Stimulated activated CD4-positive, alpha-beta T cell treated with anti-CD3 and anti-CD28 coated beads, Interleukin-2, amount 100 ng/mL, for 24 hours (primary cell): ENCODE measurements at regions not wholly inside any gene's neighbourhood (a gene's known extent, or its start where the extent isn't known, plus 50 kb on each side); places are given as distances from the start of the nearest gene placed in this dataset.

Source experiments
- DNase-seq, 2 donors: peaks; one replicate each; pipeline ENCODE4 v3.0.0-alpha.2; 2020

GRCh38 chr5:115072266-115073064, 97.2 kb downstream of the TRIM36 start:
- DNase-seq, result no peak

- DNase-seq, result no peak
These were observed 99.0 kb downstream of the TRIM36 start for GRCh38 chr5:115070737-115071136.

- peak in 1 of 2 donors; percentile 5 for DNase-seq
These were observed 100.4 kb downstream of the TRIM36 start for GRCh38 chr5:115069087-115069968.

- DNase-seq, result peak in 1 of 2 donors; percentile 11
These were observed 101.2 kb downstream of the TRIM36 start for GRCh38 chr5:115068239-115069086.

- DNase-seq, result no peak
These were observed 105.3 kb downstream of the TRIM36 start for GRCh38 chr5:115064380-115064779.

DNA sequence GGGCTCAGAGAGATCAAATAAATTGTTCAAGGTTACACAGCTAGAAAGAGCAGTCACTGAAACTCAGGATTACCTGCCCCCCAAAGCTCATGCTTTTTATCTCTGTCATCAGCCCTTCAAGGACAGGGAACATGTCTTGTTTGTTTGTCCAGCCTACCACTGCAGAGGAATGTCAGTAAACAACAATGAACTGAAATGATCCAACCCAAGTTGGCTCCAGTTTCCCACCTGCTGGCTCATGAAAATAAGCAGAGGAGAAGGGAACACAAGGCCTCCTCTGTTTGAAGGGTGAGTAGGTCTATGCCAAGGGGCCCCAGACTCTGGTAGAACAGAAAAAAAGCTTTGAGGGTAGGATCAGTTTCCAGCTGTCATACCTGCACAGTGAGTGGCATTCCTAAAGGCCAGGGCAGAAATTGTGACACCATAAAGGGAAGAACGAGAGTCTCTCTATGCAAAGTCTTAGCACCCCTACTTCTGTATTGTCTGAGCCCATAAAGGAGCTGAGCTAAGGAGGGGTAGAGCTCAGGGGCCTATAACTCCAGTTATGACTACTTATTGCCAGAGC, 115.2 kb downstream of the TRIM36 start:
- no peak for DNase-seq

GRCh38 chr5:115052948-115053347, 116.8 kb downstream of the TRIM36 start:
- DNase-seq, result no peak

- no peak for DNase-seq
These were observed 118.8 kb downstream of the TRIM36 start for GRCh38 chr5:115050866-115051265.

GRCh38 chr5:115033861-115034260, 135.8 kb downstream of the TRIM36 start:
- no peak for DNase-seq

- no peak for DNase-seq
These were observed 141.2 kb downstream of the TRIM36 start for GRCh38 chr5:115028557-115028956.

DNA sequence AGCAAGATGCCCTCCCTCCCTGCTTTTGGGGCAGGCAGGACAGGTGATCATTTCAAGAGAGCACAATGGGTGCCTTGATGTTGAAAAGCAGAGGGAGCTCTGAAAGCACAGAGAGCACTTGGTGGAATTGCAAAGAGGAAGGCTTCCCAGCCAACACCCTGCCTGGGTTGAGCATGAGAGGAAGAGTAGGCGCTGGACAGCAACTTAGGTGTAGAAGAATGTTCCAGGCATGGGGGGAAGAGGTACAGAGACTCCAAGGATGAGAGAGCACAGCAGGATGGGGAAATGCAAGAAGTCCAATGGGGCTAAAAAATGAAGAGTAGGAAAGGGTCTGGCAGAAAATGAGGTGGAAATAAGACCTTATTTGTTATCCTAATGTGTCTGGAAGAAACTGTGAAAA, 144.8 kb downstream of the TRIM36 start:
- no peak for DNase-seq

- DNase-seq, result no peak
These were observed 147.4 kb downstream of the TRIM36 start for GRCh38 chr5:115022303-115022702.

DNA sequence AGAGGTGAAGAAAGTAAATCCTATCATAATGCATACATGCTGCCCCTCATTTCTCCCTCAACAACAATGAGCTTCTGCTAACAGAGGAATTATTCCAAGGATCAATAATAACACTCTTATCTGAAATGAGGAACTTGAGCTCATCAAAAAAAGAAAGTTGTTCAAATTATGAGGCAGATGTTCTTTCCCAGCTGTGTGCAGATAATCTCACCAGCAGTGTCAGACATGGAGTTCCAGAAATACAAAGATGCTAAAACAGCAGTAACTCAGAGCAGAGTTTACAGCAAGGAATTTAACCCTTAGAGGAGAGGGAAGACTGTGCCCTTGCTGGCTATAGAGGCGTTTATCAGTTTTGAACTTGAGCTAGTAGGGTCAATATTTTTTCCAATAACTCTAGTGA, 153.1 kb downstream of the TRIM36 start:
- no peak for DNase-seq

GRCh38 chr5:114999176-114999575, 170.5 kb downstream of the TRIM36 start:
- no peak for DNase-seq

DNA sequence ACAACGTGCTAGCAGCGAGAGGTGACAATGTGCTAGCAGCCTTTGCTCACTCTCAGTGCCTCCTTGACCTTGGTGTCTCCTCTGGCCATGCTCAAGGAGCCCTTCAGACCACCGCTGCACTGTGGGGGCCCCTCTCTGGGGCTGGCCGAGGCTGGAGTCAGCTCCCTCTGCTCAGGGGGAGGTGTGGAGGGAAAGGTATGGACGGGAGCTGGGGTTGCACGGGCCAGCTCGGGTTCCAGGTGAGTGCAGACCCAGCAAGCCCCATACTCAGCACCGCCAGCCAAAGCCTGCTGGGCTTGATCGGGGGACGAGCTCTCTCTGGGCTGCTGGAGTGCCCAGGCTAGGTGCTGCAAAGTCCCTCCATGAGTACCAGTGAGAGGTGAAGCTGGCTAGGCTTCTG, 180.2 kb downstream of the TRIM36 start:
- no peak for DNase-seq

DNA sequence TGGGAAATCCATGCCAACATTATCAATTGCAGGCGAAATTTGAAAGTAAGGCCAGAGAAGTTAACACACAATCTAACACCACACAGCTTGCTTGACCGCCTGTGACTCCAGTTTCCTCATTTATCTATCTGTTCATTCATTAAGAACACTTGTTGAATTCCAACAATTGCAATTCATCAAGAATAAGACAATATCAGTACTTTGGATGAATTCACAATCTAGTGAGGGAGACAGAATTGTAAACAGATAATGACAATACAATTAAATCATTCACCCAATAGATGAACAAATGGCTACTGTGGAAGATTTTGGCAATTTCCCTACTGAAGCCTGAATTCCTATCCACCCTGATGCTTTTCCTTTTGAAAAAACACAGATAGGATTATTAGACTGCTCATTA, 181.6 kb downstream of the TRIM36 start:
- no peak for DNase-seq

GRCh38 chr5:114984796-114985195, 184.9 kb downstream of the TRIM36 start:
- no peak for DNase-seq

GRCh38 chr5:114981111-114981510, 188.6 kb downstream of the TRIM36 start:
- no peak for DNase-seq

DNA sequence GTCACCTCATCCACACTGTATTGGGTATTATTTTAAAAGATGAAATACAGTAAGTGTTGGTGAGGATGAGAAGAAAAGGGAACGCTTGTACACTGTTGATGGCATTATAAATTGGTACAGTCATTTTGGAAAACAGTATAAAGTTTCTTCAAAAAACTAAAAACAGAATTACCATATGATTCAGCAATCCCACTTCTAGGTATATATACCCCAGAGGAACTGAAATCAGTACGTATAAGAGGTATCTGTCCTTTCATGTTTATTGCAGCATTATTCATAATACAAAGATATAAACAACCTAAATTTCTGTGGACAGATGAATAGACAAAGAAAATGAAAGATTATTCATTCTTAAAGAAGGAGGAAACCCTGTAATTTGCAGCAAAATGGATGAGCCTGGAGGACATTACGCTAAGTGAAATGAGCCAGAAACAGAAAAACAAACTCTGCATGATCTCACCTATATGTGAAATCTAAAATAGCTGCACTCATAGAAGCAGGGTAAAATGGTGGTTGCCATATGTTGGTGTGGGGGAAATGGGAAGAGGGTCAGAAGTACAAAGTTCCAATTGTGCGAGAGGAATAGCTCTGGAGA, 191.6 kb downstream of the TRIM36 start:
- no peak for DNase-seq

GRCh38 chr5:114969482-114969881, 200.2 kb downstream of the TRIM36 start:
- DNase-seq, result no peak

- DNase-seq, result no peak
These were observed 212.3 kb downstream of the TRIM36 start for GRCh38 chr5:114957384-114957783.

DNA sequence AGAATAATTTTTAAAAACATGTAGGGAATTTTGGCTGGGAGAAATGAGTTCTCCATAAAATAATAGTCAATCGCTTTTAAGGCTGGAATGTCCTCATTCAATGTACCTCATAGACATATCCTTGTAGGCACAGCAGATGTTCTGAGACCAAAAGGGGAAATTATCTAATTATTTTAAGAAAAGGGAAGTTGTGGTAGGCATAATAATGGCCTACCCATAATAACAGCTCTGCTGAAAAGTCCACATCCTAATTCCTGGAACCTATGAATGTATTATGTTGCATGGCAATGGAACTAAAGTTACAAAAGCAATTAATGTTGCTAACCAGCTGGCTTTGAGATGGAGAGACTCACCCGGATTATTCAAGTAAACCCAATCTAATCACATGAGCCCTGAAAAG, 216.1 kb downstream of the TRIM36 start:
- no peak for DNase-seq
